Hepatocyte (in vitro differentiated cells): ENCODE measurements at regions not wholly inside any gene's neighbourhood (a gene's known extent, or its start where the extent isn't known, plus 50 kb on each side); places are given as distances from the start of the nearest gene placed in this dataset.

Source experiments
- DNase-seq: peaks from one replicate; pipeline ENCODE4 v3.0.0-alpha.2; 2016; ENCODE audit warnings: low spot score
- H2AFZ ChIP-seq: fragments of 200-600 bp; sonication (generic); 2 replicates; pipeline ENCODE4 v1.6.0; 2016; ENCODE audit warnings: antibody characterized with exemption, mild to moderate bottlenecking
- H3K27ac ChIP-seq: fragments of 200-600 bp; sonication (generic); 2 replicates; pipeline ENCODE4 v1.5.1; 2016; ENCODE audit warnings: mild to moderate bottlenecking
- H3K27me3 ChIP-seq: fragments of 200-600 bp; sonication (generic); 2 replicates; pipeline ENCODE4 v1.6.1; 2016
- H3K36me3 ChIP-seq: fragments of 200-600 bp; sonication (generic); replicated peaks from 2 replicates; pipeline ENCODE4 v1.5.1; 2016; ENCODE audit warnings: low read depth; ENCODE audit not compliant: insufficient read depth
- H3K4me1 ChIP-seq: fragments of 200-600 bp; sonication (generic); 2 replicates; pipeline ENCODE4 v1.5.1; 2016; ENCODE audit warnings: mild to moderate bottlenecking, moderate library complexity; ENCODE audit not compliant: insufficient read depth
- H3K4me2 ChIP-seq: fragments of 200-600 bp; sonication (generic); 2 replicates; pipeline ENCODE4 v1.6.0; 2016
- H3K4me3 ChIP-seq: fragments of 200-600 bp; sonication (generic); 2 replicates; pipeline ENCODE4 v1.5.1; 2016; ENCODE audit warnings: mild to moderate bottlenecking
- H3K79me2 ChIP-seq: fragments of 200-600 bp; sonication (generic); 2 replicates; pipeline ENCODE4 v1.6.0; 2017; ENCODE audit warnings: mild to moderate bottlenecking
- H3K9me2 ChIP-seq: fragments of 200-600 bp; sonication (generic); replicated peaks from 2 replicates; pipeline ENCODE4 v1.6.0; 2017; ENCODE audit warnings: mild to moderate bottlenecking; ENCODE audit not compliant: insufficient read depth
- H3K9me3 ChIP-seq: fragments of 200-600 bp; sonication (generic); 2 replicates; pipeline ENCODE4 v1.5.1; 2016; ENCODE audit warnings: low read depth, mild to moderate bottlenecking
- H4K20me1 ChIP-seq: fragments of 200-600 bp; sonication (generic); 2 replicates; pipeline ENCODE4 v1.6.0; 2016; ENCODE audit warnings: mild to moderate bottlenecking; ENCODE audit not compliant: insufficient read depth, poor library complexity, severe bottlenecking
- EZH2 ChIP-seq: fragments of 200-600 bp; sonication (generic); IDR thresholded peaks from 2 replicates; pipeline ENCODE4 v1.6.1; 2016; ENCODE audit warnings: antibody characterized with exemption, mild to moderate bottlenecking, borderline replicate concordance
- EZH2phosphoT487 ChIP-seq: fragments of 200-600 bp; sonication (generic); IDR thresholded peaks from one replicate; pipeline ENCODE4 v1.6.1; 2018; ENCODE audit warnings: antibody characterized with exemption, mild to moderate bottlenecking, low read depth, moderate library complexity; ENCODE audit not compliant: unreplicated experiment, severe bottlenecking
- WGBS: methylation state at CpG from one replicate; pipeline ENCODE4 v1.1.6; 2016; ENCODE audit warnings: low lambda C conversion rate; ENCODE audit errors: missing lambda C conversion rate; 5-methylcytosine and 5-hydroxymethylcytosine counted together
- TF ChIP-seq, protein P1 (sequence below): fragments of 200-600 bp; sonication (generic); IDR thresholded peaks from 2 replicates; pipeline ENCODE4 v1.5.1; 2016; ENCODE audit warnings: antibody characterized with exemption, mild to moderate bottlenecking; ENCODE audit not compliant: poor library complexity

DNA sequence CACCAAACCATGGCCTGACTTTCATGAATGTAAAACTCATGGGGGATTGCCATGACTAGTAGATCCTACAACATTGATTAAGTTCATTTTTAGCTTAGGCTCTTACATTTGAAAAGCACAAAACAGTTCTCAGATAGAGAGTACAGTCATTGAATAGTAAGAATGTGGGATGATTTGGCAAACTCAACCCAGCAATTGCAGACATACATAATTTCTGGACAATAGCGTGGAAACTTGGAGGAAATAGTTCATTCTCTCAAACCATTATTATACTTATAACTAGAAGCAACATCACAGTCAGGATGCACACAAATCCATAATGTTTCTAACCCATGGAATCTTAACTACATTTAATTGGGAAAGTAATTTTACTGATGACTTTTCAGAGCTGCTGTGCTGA, 598.2 kb downstream of the LMO4 start:
- no peaks in the 10 kb centered on the region for H3K79me2 ChIP-seq
- no peak overlapping the region for H3K27ac ChIP-seq
- H3K9me3 ChIP-seq = no peaks in the 10 kb centered on the region
- H3K4me1 ChIP-seq = peaks cover 16% of the 10 kb centered on the region
- 92% methylated on average over 1 of the region's 1 CpG for WGBS
- no peaks in the 10 kb centered on the region for H3K9me2 ChIP-seq
- no peaks in the 10 kb centered on the region for H3K27me3 ChIP-seq
- no peak overlapping the region for H3K4me3 ChIP-seq
- no peaks in the 10 kb centered on the region for H4K20me1 ChIP-seq
- no peak for DNase-seq
- H3K4me2 ChIP-seq = no peak overlapping the region
- TF ChIP-seq, protein P1, sequence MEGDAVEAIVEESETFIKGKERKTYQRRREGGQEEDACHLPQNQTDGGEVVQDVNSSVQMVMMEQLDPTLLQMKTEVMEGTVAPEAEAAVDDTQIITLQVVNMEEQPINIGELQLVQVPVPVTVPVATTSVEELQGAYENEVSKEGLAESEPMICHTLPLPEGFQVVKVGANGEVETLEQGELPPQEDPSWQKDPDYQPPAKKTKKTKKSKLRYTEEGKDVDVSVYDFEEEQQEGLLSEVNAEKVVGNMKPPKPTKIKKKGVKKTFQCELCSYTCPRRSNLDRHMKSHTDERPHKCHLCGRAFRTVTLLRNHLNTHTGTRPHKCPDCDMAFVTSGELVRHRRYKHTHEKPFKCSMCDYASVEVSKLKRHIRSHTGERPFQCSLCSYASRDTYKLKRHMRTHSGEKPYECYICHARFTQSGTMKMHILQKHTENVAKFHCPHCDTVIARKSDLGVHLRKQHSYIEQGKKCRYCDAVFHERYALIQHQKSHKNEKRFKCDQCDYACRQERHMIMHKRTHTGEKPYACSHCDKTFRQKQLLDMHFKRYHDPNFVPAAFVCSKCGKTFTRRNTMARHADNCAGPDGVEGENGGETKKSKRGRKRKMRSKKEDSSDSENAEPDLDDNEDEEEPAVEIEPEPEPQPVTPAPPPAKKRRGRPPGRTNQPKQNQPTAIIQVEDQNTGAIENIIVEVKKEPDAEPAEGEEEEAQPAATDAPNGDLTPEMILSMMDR = no peak
- TF ChIP-seq EZH2 (no peak), EZH2phosphoT487 (no peak)
- no peaks in the 10 kb centered on the region for H3K36me3 ChIP-seq
- H2AFZ ChIP-seq = no peak overlapping the region

GRCh38 chr1:87927391-87928280, 599.0 kb downstream of the LMO4 start:
- H2AFZ ChIP-seq = no peak overlapping the region
- no peaks in the 10 kb centered on the region for H4K20me1 ChIP-seq
- no peaks in the 10 kb centered on the region for H3K27me3 ChIP-seq
- peaks cover 16% of the 10 kb centered on the region for H3K4me1 ChIP-seq
- peak overlapping the region; percentile 34 for H3K27ac ChIP-seq
- no peak overlapping the region for H3K4me3 ChIP-seq
- WGBS = 46% methylated on average over 3 of the region's 3 CpGs
- H3K79me2 ChIP-seq = no peaks in the 10 kb centered on the region
- no peak for DNase-seq
- H3K9me3 ChIP-seq = no peaks in the 10 kb centered on the region
- H3K36me3 ChIP-seq = no peaks in the 10 kb centered on the region
- TF ChIP-seq, protein P1 = no peak
- TF ChIP-seq EZH2phosphoT487 = no peak
- no peak for TF ChIP-seq EZH2
- H3K9me2 ChIP-seq = no peaks in the 10 kb centered on the region
- no peak overlapping the region for H3K4me2 ChIP-seq

GRCh38 chr1:87928623-87929022, 599.9 kb downstream of the LMO4 start:
- peak; percentile 30 for DNase-seq
- Histone ChIP-seq H4K20me1 (no peaks in the 10 kb centered on the region), H3K4me3 (no peak overlapping the region), H3K79me2 (no peaks in the 10 kb centered on the region), H3K27ac (no peak overlapping the region), H3K27me3 (no peaks in the 10 kb centered on the region), H3K36me3 (no peaks in the 10 kb centered on the region), H3K4me2 (no peak overlapping the region), H3K9me3 (no peaks in the 10 kb centered on the region), H2AFZ (no peak overlapping the region), H3K9me2 (no peaks in the 10 kb centered on the region), H3K4me1 (peaks cover 16% of the 10 kb centered on the region)
- 61% methylated on average over 1 of the region's 1 CpG for WGBS
- TF ChIP-seq EZH2phosphoT487 (no peak), EZH2 (no peak)
- TF ChIP-seq, protein P1 = no peak
